Esophagus muscularis mucosa (tissue), 4 donors: ENCODE measurements at regions not wholly inside any gene's neighbourhood (a gene's known extent, or its start where the extent isn't known, plus 50 kb on each side); places are given as distances from the start of the nearest gene placed in this dataset.

Experiments
- DNase-seq: peaks from one replicate; pipeline ENCODE4 v3.0.0-alpha.2; 2017; ENCODE audit errors: extremely low spot score
- H3K27ac ChIP-seq, 4 donors: fragments of 200-600 bp; sonication (generic); replicated peaks in 1 of 4; 1 replicate in 3 of 4; 2 replicates in 1 of 4; pipeline ENCODE4 v1.5.1; 2016 to 2019; ENCODE audit warnings: mild to moderate bottlenecking in 1 of 4
- H3K27me3 ChIP-seq, 4 donors: fragments of 200-600 bp; sonication (generic); one replicate each; pipeline versions ENCODE4 v1.5.1 to v1.6.0; 2016 to 2019
- H3K36me3 ChIP-seq, 4 donors: fragments of 200-600 bp; sonication (generic); one replicate each; pipeline ENCODE4 v1.5.1; 2016 to 2019
- H3K4me1 ChIP-seq, 4 donors: fragments of 200-600 bp; sonication (generic); one replicate each; pipeline ENCODE4 v1.5.1; 2016 to 2019
- H3K4me3 ChIP-seq, 4 donors: fragments of 200-600 bp; sonication (generic); 1 replicate in 2 of 4; 2 replicates in 2 of 4; pipeline ENCODE4 v1.5.1; 2016 to 2019; ENCODE audit warnings: mild to moderate bottlenecking in 4 of 4, moderate library complexity in 1 of 4
- H3K9me3 ChIP-seq, 4 donors: fragments of 200-600 bp; sonication (generic); 1 replicate in 3 of 4; 2 replicates in 1 of 4; pipeline ENCODE4 v1.5.1; 2016 to 2019
- CTCF ChIP-seq, 3 experiments: fragments of 200-600 bp in 2 of 3; fragments of 450-650 bp in 1 of 3; sonication (generic) in 2 of 3; IDR thresholded peaks; one replicate each; pipeline ENCODE4 v1.5.1; 2017 to 2019; ENCODE audit warnings: antibody characterized with exemption in 3 of 3, mild to moderate bottlenecking in 2 of 3, moderate library complexity in 1 of 3
- EP300 ChIP-seq: sonication (generic); formaldehyde crosslinking; IDR thresholded peaks from one replicate; pipeline ENCODE4 v1.6.1; 2017; ENCODE audit warnings: antibody characterized with exemption
- POLR2A ChIP-seq: fragments of 450-650 bp; IDR thresholded peaks from one replicate; pipeline ENCODE4 v1.6.1; 2017; ENCODE audit warnings: antibody characterized with exemption, moderate library complexity, mild to moderate bottlenecking, low read depth
- POLR2AphosphoS5 ChIP-seq, 2 donors: sonication (generic); formaldehyde crosslinking; IDR thresholded peaks; one replicate each; pipeline ENCODE4 v1.6.1; 2017; ENCODE audit warnings: antibody characterized with exemption in 2 of 2
- WGBS: methylation state at CpG from one replicate; pipeline ENCODE4 v1.1.5; 2018; 5-methylcytosine and 5-hydroxymethylcytosine counted together
- intact Hi-C: fragments of 100-400 bp; cut with DNase I; formaldehyde crosslinking; loops from one replicate; pipeline ENCODE4 v1.15.1; 2023

- no peaks in the 10 kb centered on the region for H3K9me3 ChIP-seq
- H3K36me3 ChIP-seq: no peaks in the 10 kb centered on the region
- H3K27me3 ChIP-seq: no peaks in the 10 kb centered on the region
- H3K4me1 ChIP-seq: no peaks in the 10 kb centered on the region
- no peak for DNase-seq
- H3K4me3 ChIP-seq: no peak overlapping the region
- intact Hi-C loops: no loop called here
- no peak overlapping the region for H3K27ac ChIP-seq
- TF ChIP-seq CTCF (IDR thresholded peaks at IDR 0.05) (no peak), POLR2AphosphoS5 (IDR thresholded peaks at IDR 0.05) (no peak), POLR2A (no peak), EP300 (no peak)
- WGBS: 80% methylated on average over 5 of the region's 5 CpGs
These were observed 175.9 kb downstream of the KIF4B start for GRCh38 chr5:155189476-155189875.

- no peak for DNase-seq
- Histone ChIP-seq H3K27me3 (no peaks in the 10 kb centered on the region), H3K27ac (no peak overlapping the region), H3K4me1 (no peaks in the 10 kb centered on the region), H3K9me3 (no peaks in the 10 kb centered on the region), H3K36me3 (no peaks in the 10 kb centered on the region), H3K4me3 (no peak overlapping the region)
- intact Hi-C loops: no loop called here
- TF ChIP-seq POLR2AphosphoS5 (IDR thresholded peaks at IDR 0.05) (no peak), EP300 (no peak), CTCF (IDR thresholded peaks at IDR 0.05) (no peak), POLR2A (no peak)
- 75% methylated on average over 4 of the region's 4 CpGs for WGBS
These were observed 176.4 kb downstream of the KIF4B start for GRCh38 chr5:155189981-155190380.

- Histone ChIP-seq H3K27me3 (no peaks in the 10 kb centered on the region), H3K27ac (no peak overlapping the region), H3K36me3 (no peaks in the 10 kb centered on the region), H3K9me3 (no peaks in the 10 kb centered on the region), H3K4me1 (no peaks in the 10 kb centered on the region), H3K4me3 (no peak overlapping the region)
- no peak for TF ChIP-seq POLR2A
- no peak for TF ChIP-seq EP300
- no peak for TF ChIP-seq POLR2AphosphoS5 (IDR thresholded peaks at IDR 0.05)
- no peak for TF ChIP-seq CTCF (IDR thresholded peaks at IDR 0.05)
- WGBS: 69% methylated on average over 3 of the region's 3 CpGs
- DNase-seq: no peak
- intact Hi-C loops: no loop called here
These were observed 179.5 kb downstream of the KIF4B start for GRCh38 chr5:155193029-155193428.

GRCh38 chr5:155193483-155194107 is 180.0 kb downstream of the KIF4B start:
- no peaks in the 10 kb centered on the region for H3K9me3 ChIP-seq
- TF ChIP-seq CTCF (IDR thresholded peaks at IDR 0.05) (no peak), EP300 (no peak), POLR2AphosphoS5 (IDR thresholded peaks at IDR 0.05) (no peak), POLR2A (no peak)
- H3K27ac ChIP-seq: no peak overlapping the region
- H3K4me3 ChIP-seq: no peak overlapping the region
- intact Hi-C loops: no loop called here
- H3K27me3 ChIP-seq: no peaks in the 10 kb centered on the region
- no peaks in the 10 kb centered on the region for H3K4me1 ChIP-seq
- H3K36me3 ChIP-seq: no peaks in the 10 kb centered on the region
- no peak for DNase-seq
- WGBS: 74% methylated on average over 7 of the region's 7 CpGs

GRCh38 chr5:155200608-155201007 is 187.1 kb downstream of the KIF4B start:
- peaks cover 0 to 7% (median 0%) of the 10 kb centered on the region in 4 donors for H3K27me3 ChIP-seq
- no peak for DNase-seq
- no peak overlapping the region for H3K4me3 ChIP-seq
- intact Hi-C loops: no loop called here
- peaks cover 0 to 8% (median 0%) of the 10 kb centered on the region in 4 donors for H3K9me3 ChIP-seq
- no peaks in the 10 kb centered on the region for H3K4me1 ChIP-seq
- no peaks in the 10 kb centered on the region for H3K36me3 ChIP-seq
- no peak overlapping the region for H3K27ac ChIP-seq
- no peak for TF ChIP-seq EP300
- TF ChIP-seq POLR2AphosphoS5 (IDR thresholded peaks at IDR 0.05): no peak
- no peak for TF ChIP-seq CTCF (IDR thresholded peaks at IDR 0.05)
- TF ChIP-seq POLR2A: no peak
- WGBS: 89% methylated on average over 3 of the region's 4 CpGs
